ENCODE measurements at regions not wholly inside any gene's neighbourhood (a gene's known extent, or its start where the extent isn't known, plus 50 kb on each side); places are given as distances from the start of the nearest gene placed in this dataset.

DNA sequence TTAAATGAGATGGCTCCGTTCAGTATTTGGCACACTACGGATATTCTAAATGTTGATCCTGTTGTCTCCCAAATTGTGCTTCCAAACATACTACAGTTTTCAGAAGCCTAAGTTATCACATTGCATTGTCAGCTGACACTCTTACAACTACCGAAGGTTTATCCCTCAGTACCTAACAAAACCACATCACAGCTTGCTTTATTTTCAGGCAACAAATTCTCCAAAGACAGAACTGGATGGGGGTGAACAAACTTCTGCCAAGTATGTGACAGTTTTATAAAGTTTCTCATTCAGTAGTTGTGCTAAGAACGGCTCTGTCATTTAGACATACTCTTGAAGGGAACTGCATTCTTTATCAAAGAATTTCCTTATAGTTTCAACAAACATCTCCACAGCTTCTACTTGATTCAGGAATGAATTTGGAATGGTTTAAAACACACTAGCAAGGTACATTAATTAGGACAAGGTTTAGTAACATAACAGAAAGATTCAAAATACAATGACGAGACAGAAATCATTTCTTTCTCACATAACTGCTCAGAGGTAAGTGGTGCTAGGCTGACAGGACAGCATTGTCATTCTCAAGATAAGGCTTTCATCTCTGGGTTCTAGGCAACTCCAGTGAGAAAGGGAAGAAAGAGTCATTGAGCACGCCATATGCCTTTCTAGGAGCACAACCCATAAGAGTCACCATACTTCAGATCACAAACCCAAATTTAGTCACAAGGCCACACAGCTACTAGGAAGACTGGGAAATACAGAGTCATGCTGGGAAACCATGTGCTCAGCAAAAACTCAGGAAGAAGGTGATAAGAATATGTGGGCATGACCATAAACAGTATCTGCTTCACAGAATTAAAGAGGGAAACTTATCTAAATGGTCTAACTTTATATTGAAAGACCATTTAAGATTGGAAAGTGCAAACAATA, 100.7 kb downstream of the DUSP6 start:
- 74% methylated on average over 6 of the region's 6 CpGs for WGBS (ENCODE audit: low lambda C conversion rate, missing lambda C conversion rate)
- H3K9me2 ChIP-seq (replicated peaks; ENCODE audit: insufficient read depth), result no peaks in the 10 kb centered on the region
- H3K36me3 ChIP-seq (replicated peaks; ENCODE audit: insufficient read depth, low read depth), result no peaks in the 10 kb centered on the region
- H4K20me1 ChIP-seq (ENCODE audit: insufficient read depth, poor library complexity, severe bottlenecking), result no peaks in the 10 kb centered on the region
- no peaks in the 10 kb centered on the region for H3K79me2 ChIP-seq
- no peaks in the 10 kb centered on the region for H3K27me3 ChIP-seq
- TF ChIP-seq EZH2phosphoT487 (IDR thresholded peaks at IDR 0.05; ENCODE audit: low read depth, severe bottlenecking, unreplicated experiment) (no peak), CTCF (IDR thresholded peaks at IDR 0.05; ENCODE audit: poor library complexity) (no peak), EZH2 (IDR thresholded peaks at IDR 0.05; ENCODE audit: borderline replicate concordance) (no peak)
- no peak for DNase-seq (ENCODE audit: low spot score)
- H3K9me3 ChIP-seq (ENCODE audit: low read depth), result no peaks in the 10 kb centered on the region
- H2AFZ ChIP-seq, result no peak overlapping the region
- peak overlapping the region; percentile 39 for H3K27ac ChIP-seq
- H3K4me3 ChIP-seq, result no peak overlapping the region
- H3K4me1 ChIP-seq (ENCODE audit: insufficient read depth), result no peaks in the 10 kb centered on the region
- no peak overlapping the region for H3K4me2 ChIP-seq

DNA sequence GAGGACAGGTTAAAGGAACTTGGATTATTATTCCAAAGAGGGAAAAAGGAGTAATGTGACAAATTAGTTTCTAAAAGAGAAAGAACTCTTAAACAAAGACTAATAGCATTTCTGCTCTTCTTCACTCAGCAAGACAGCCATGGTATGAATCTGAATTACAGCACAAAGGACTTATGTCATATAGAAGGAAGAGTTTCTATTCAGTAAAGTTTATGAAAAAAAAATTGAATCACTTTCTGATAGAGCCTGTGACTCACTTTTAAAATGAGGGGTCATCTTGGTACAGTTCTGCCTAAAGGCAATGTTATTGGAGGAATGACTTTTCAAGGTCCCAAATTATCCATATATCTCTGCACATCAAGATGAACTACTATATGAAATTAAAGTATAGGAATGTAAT, 101.7 kb downstream of the DUSP6 start:
- H2AFZ ChIP-seq, result no peak overlapping the region

DNA sequence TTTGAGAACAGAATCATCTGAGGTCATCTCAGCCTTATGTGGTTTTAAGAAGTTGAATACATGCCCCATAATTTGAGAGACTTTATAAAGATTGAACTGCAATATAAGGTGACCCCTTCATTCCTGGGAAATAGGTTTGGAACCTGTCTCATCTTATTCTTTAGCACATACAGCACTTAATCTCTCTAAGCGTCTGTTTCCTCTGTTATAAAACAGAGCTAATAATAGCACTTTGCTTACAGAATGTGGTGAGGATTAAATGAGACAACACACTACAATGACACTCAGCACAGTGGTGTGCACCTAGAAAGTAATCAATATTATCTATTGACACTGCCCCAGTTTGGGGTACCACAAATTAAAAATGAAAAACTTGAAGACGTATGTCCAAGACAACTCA, 102.1 kb downstream of the DUSP6 start:
- Histone ChIP-seq H3K4me1 (ENCODE audit: insufficient read depth) (no peaks in the 10 kb centered on the region), H3K79me2 (no peaks in the 10 kb centered on the region), H3K9me3 (ENCODE audit: low read depth) (no peaks in the 10 kb centered on the region), H2AFZ (no peak overlapping the region), H3K27me3 (no peaks in the 10 kb centered on the region), H3K27ac (no peak overlapping the region), H3K36me3 (replicated peaks; ENCODE audit: insufficient read depth, low read depth) (no peaks in the 10 kb centered on the region), H3K9me2 (replicated peaks; ENCODE audit: insufficient read depth) (no peaks in the 10 kb centered on the region), H4K20me1 (ENCODE audit: insufficient read depth, poor library complexity, severe bottlenecking) (no peaks in the 10 kb centered on the region), H3K4me2 (no peak overlapping the region), H3K4me3 (no peak overlapping the region)
- no peak for DNase-seq (ENCODE audit: low spot score)
- WGBS (ENCODE audit: low lambda C conversion rate, missing lambda C conversion rate), result 59% methylated on average over 2 of the region's 2 CpGs
- TF ChIP-seq EZH2phosphoT487 (IDR thresholded peaks at IDR 0.05; ENCODE audit: low read depth, severe bottlenecking, unreplicated experiment) (no peak), CTCF (IDR thresholded peaks at IDR 0.05; ENCODE audit: poor library complexity) (no peak), EZH2 (IDR thresholded peaks at IDR 0.05; ENCODE audit: borderline replicate concordance) (no peak)

More for the DNA sequence above, 101.7 kb downstream of the DUSP6 start:
- no peak for DNase-seq (ENCODE audit: low spot score)
- H3K9me3 ChIP-seq (ENCODE audit: low read depth), result no peaks in the 10 kb centered on the region
- no peaks in the 10 kb centered on the region for H3K79me2 ChIP-seq
- no peaks in the 10 kb centered on the region for H3K27me3 ChIP-seq
- no peak overlapping the region for H3K4me2 ChIP-seq
- H3K9me2 ChIP-seq (replicated peaks; ENCODE audit: insufficient read depth), result no peaks in the 10 kb centered on the region
- no peaks in the 10 kb centered on the region for H3K4me1 ChIP-seq (ENCODE audit: insufficient read depth)
- TF ChIP-seq EZH2 (IDR thresholded peaks at IDR 0.05; ENCODE audit: borderline replicate concordance) (no peak), CTCF (IDR thresholded peaks at IDR 0.05; ENCODE audit: poor library complexity) (no peak), EZH2phosphoT487 (IDR thresholded peaks at IDR 0.05; ENCODE audit: low read depth, severe bottlenecking, unreplicated experiment) (no peak)
- no peak overlapping the region for H3K4me3 ChIP-seq
- H3K27ac ChIP-seq, result no peak overlapping the region
- no peaks in the 10 kb centered on the region for H4K20me1 ChIP-seq (ENCODE audit: insufficient read depth, poor library complexity, severe bottlenecking)
- H3K36me3 ChIP-seq (replicated peaks; ENCODE audit: insufficient read depth, low read depth), result no peaks in the 10 kb centered on the region

Data from hepatocyte (in vitro differentiated cells).